HG02970 (cell line): ENCODE measurements at regions not wholly inside any gene's neighbourhood (a gene's known extent, or its start where the extent isn't known, plus 50 kb on each side); places are given as distances from the start of the nearest gene placed in this dataset.
"Not testable (repeated sequence)": the region's sequence is repeated elsewhere in the genome, so short reads cannot be mapped to it uniquely, and the experiment has no call there.

Experiments used
- ATAC-seq: cut with Tn5 transposase; IDR thresholded peaks from one replicate; pipeline ENCODE4 v1.9.1; 2021; ENCODE audit warnings: mild to moderate bottlenecking, moderate library complexity, moderate number of reproducible peaks; ENCODE audit not compliant: unreplicated experiment, low FRiP score

DNA sequence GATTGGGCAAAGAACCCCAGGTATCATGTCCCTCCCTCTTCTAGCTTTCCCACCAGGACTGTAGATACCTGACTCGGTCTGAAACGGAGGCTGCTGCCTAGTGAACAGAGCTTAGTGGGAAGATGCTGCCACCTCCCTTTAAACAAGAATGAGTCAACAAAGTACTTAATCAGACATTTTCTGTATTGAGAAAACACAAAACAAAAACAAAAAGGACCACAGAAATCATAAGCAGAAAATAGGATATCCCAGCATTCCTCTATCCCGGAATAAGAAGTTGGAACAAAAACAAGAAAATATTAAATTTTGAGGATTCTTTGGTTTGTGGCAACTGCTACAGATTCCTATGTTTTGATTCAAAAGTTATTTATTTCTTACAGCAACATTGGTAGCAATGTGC lies 51.7 kb upstream of the COL8A1 start:
- ATAC-seq, result no peak

DNA sequence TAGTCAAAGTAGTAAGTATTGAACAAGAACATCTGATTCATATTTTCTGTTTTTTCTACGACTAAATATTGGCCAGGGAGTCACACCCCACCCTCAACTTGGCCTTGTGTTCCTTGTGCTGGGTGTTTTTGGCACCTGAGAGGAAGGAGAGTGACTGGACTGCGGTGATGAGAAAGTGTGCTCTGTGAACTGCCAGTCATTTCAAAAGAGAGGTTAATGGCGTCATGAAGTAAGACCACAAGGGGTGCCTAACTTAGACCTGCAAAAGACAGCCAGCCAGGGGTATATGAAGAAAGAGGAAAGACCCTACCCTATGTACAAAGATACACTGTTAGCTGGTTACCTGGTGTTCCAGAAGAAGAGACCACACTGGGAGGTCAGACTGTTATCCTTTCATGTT lies 58.4 kb upstream of the COL8A1 start:
- no peak for ATAC-seq

DNA sequence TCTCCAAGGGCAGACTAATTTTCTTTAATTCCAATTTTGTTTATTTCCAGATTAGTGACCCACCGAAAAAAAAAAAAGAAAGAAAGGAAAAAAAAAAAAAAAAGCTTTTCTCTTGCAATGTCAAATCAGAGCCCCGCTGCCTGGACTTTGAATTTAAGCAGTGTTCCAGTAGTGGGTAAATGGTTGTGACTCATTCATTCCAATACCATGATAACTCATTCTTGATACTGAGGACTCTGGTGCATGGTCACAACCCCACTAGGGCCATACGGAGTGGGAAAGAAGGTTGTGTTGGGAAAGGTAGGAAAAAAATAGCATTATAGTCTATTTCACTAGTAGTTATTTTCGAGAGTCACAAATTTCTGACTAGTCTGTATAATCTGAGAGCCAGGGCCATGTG lies 59.1 kb upstream of the COL8A1 start:
- no peak for ATAC-seq

DNA sequence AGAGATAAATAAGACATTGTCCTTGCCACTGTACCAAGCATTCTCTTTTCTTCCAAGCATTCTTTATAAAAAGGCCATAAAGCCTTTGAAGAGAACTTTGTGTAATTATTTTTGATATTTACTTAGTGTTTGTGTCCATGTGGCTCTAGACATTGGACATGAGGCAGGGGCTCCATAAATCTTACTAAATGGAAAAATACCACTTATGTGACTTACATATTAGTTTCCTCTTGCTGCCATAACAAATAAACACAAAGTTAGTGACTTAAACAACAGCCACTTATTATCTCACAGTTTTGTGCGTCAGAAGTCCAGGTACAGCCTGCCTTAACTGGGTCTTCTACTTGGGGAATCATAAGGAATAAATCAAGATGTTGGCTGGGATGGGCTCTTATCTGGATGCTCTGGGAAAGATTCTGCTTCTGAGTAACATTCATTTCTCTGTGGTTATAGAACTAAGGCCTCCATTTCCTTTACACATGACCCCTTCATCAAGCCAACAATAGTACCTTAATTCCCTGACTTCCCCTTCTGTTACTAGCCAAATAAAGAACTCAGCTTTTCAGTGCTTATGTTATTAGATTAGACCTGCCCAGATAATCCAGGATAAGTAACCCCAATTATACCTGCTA lies 59.9 kb upstream of the COL8A1 start:
- no peak for ATAC-seq

DNA sequence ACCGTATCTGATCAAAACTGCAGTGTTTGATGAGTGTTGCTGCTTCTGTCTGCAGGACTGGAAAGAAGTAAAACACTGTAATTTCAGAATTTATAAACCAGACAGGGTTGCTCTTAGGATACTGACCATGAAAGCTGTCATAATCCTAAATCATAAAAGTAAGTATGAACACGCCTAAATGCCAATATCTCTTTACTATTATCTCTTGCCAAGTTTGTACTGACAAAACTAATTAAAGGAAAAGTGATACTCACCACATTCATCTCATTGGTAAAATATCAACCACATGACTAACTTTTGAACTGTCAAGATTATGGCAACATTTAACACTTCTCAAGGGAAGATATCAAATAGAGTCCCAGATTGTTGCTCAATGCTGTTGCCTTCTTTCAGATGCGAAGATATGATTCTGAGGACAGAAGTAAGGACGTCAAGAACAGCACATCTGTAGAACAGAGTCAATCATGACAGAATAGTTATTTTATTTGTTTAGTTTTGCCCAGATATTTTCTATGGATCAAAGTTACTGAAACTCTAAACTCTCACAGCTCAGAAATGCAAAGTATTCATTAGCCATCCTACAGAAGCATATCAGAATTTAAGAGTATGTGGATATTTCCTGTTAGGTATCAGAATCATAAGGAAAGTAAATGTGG lies 61.4 kb upstream of the COL8A1 start:
- ATAC-seq, result no peak

GRCh38 chr3:99575683-99576082 lies 62.7 kb upstream of the COL8A1 start:
- ATAC-seq, result no peak

GRCh38 chr3:99570061-99570460 lies 68.3 kb upstream of the COL8A1 start:
- ATAC-seq, result no peak

GRCh38 chr3:99568663-99569335 lies 69.6 kb upstream of the COL8A1 start:
- ATAC-seq, result no peak

DNA sequence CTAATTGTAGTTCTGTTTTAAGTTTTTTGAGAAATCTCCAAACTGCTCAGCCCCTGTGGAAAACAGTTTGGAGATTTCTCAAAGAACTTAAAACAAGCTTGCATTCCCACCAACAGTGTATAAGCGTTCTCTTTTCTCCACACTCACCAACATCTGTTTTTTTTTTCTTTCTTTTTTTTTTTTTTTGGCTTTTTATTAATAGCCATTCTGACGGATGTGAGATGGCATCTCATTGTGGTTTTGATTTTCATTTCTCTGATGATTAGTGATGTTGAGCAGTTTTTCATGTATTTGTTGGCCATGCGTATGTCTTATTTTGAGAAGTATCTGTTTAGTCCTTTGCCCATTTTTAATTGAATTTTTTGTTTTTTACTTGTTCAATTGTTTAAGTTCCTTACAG lies 73.1 kb upstream of the COL8A1 start:
- ATAC-seq, result no peak

- ATAC-seq, result no peak
These were observed 75.3 kb upstream of the COL8A1 start for GRCh38 chr3:99562990-99563607.

GRCh38 chr3:99562138-99562537 lies 76.3 kb upstream of the COL8A1 start:
- ATAC-seq, result no peak

DNA sequence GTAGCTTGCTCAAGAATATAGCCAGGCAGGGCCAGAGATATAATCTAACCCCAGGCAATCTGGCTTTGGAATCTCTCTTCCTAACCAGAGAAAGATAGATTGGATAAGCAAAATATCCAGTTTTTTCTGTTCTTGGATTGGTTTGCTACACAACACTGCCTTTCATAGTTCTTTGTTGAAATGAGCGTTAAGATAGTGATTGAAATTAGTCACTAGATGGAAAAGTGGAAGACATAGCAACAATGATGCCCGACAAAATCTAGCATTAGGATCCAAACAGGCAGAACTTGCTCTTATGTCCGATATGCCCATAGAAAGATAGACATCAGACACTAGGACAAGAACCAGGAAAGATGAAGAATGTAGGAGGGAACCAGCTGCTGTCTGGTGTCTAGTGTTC lies 77.3 kb upstream of the COL8A1 start:
- ATAC-seq, result no peak

DNA sequence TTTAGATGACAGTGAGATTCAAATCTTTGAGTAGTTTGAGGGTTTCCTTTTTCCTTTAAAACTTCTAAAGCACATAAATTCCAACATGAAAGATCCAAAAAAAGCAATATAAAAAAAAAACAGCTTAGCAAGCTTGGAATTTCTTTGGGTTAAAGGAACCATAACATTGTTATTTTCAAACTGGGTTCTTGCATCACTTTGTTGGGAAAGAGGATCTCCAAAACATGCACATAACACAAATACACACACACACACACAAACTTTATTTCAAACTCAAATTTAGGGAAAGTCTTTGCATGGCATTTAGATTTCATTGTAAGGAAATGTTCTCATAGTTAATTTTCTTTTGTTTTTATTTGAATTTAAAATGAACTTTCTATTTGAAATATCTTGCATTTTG lies 79.2 kb upstream of the COL8A1 start:
- no peak for ATAC-seq

DNA sequence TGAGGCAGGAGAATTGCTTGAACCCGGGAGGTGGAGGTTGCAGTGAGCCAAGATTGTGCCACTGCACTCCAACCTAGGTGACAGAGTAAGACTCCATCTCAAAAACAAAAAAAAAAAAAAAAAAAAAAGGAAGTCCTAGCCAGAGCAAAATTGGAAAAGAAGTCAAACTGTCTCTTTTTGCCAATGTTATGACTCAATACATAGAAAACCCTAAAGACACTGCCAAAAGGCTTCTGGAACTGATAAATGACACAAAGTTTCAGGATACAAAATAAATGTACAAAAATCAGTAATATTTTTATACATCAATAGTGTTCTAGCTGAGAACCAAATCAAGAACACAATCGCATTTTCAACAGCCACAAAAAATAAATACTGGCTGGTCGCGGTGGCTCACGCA lies 82.5 kb upstream of the COL8A1 start:
- ATAC-seq, result not testable (repeated sequence)

GRCh38 chr3:99551520-99551919 lies 86.9 kb upstream of the COL8A1 start:
- no peak for ATAC-seq

GRCh38 chr3:99549957-99550603 lies 88.3 kb upstream of the COL8A1 start:
- ATAC-seq, result no peak

- ATAC-seq, result no peak
These were observed 89.2 kb upstream of the COL8A1 start for GRCh38 chr3:99549220-99549619.

DNA sequence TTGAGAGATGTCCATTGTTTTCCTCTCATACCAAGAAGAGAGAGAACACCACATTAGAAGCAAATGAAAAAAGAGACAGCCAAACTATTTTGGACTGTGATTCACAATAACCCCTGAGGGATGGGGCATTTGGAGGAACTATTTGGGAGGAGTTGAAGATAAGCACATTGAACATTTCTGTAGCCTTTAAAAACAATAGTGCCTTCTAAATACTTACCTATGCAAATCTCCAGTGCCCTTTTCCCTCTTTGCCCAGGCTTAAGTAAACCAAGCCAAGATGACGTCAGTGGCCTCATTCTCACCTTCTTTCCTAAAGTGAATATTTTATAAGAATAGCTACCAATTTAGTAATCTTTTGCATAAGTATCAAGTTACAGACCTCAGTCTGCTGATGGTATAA lies 89.7 kb upstream of the COL8A1 start:
- no peak for ATAC-seq

- no peak for ATAC-seq
These were observed 92.3 kb upstream of the COL8A1 start for GRCh38 chr3:99545941-99546580.

DNA sequence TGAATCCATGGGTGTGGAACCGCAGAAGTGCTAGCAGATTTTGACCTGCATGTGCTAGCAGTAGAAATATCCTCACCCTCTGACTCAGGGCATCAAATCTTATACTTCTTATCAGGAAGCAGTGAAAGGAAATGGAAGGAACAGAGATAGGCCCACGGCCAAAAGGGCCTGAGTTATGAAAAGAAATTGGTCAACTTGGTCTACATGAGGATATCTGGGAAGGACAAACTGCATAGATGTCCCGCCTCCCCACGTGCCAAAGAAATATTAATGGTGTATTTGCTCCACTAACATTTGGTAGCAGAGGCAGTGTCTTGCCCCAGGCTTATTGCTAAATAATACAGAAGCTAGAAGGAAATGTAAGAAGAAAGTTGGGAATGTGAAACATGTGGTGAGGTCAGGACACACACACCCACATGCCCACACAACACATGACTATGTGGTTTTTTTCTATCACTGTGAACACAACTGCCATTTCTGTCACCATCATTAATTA lies 93.6 kb upstream of the COL8A1 start:
- no peak for ATAC-seq
